HepG2 (cell line): ENCODE measurements at regions not wholly inside any gene's neighbourhood (a gene's known extent, or its start where the extent isn't known, plus 50 kb on each side); places are given as distances from the start of the nearest gene placed in this dataset.

Experiments
- ATAC-seq: fragments of 200-7000 bp; cut with Tn5 transposase; 3 replicates; pipeline ENCODE4 v1.9.1; 2020; ENCODE audit warnings: mild to moderate bottlenecking, moderate library complexity
- BruUV-seq: library from RNA; stranded (reverse); fragments of 400-500 nt; replicated peaks from 2 replicates; lab custom pipeline; 2021; lab: Mats Ljungman, UMichigan
- CTCF ChIA-PET: fragments of 300-600 bp; formaldehyde crosslinking; extraction: SDS; loops from one replicate; lab custom pipeline; 2021; ENCODE audit warnings: low total read pairs, inconsistent platforms, low intra/inter-chr PET ratio; lab: Yijun Ruan, JAX
- POLR2A ChIA-PET: fragments of 350-600 bp; sonication (Branson Sonifier 250); formaldehyde crosslinking; loops from one replicate; lab custom pipeline; 2020; ENCODE audit warnings: antibody characterized with exemption, inconsistent platforms; lab: Yijun Ruan, JAX
- DNase-seq: peaks from one replicate; pipeline ENCODE4 v3.0.0-alpha.2; 2015; ENCODE audit warnings: low spot score
- FAIRE-seq: peaks from 3 replicates; lab custom pipeline; 2011; peaks lifted over from hg19 to GRCh38; lab: Jason Lieb, UNC
- H2AFZ ChIP-seq: one replicate; pipeline ENCODE4 v1.6.1; 2011; ENCODE audit warnings: low read length, inconsistent platforms
- H3K27ac ChIP-seq: fragments of 300-600 bp; 3 replicates; pipeline ENCODE4 v1.8.0; 2011; ENCODE audit warnings: mixed run types, mild to moderate bottlenecking, mixed read lengths, low read length, inconsistent platforms; ENCODE audit not compliant: insufficient read depth; ENCODE audit errors: extremely low read length
- H3K27me3 ChIP-seq, 2 experiments: fragments of 200-600 bp in 1 of 2; 2 replicates in 1 of 2; 3 replicates in 1 of 2; pipeline versions ENCODE4 v1.6.0 to v1.8.0; 2011; ENCODE audit warnings: low read length in 2 of 2, mild to moderate bottlenecking in 2 of 2, moderate library complexity in 2 of 2, inconsistent platforms in 1 of 2; ENCODE audit not compliant: insufficient read depth in 2 of 2, control insufficient read depth in 1 of 2
- H3K36me3 ChIP-seq, 2 experiments: fragments of 200-600 bp in 1 of 2; replicated peaks in 1 of 2; 2 replicates in 1 of 2; 3 replicates in 1 of 2; pipeline versions ENCODE4 v1.5.1 to v1.8.0; 2011; ENCODE audit warnings: low read length in 2 of 2, inconsistent platforms in 1 of 2; ENCODE audit not compliant: insufficient read depth in 2 of 2, control insufficient read depth in 1 of 2
- H3K4me1 ChIP-seq: 2 replicates; pipeline ENCODE4 v1.5.1; 2012; ENCODE audit warnings: low read length, inconsistent platforms; ENCODE audit not compliant: insufficient read depth
- H3K4me2 ChIP-seq: 2 replicates; pipeline ENCODE4 v1.6.0; 2011; ENCODE audit warnings: low read depth, low read length, inconsistent platforms
- H3K4me3 ChIP-seq, 3 experiments: fragments of 200-600 bp in 1 of 3; sonication (generic), shearing (Covaris generic) in 1 of 3; replicated peaks in 1 of 3; 2 replicates each; pipeline ENCODE4 v1.5.1; 2011 to 2016; ENCODE audit warnings: low read length in 3 of 3, inconsistent platforms in 2 of 3, low read depth in 2 of 3, mild to moderate bottlenecking in 2 of 3, control low read depth in 1 of 3, mixed read lengths in 1 of 3; ENCODE audit not compliant: insufficient read depth in 1 of 3
- H3K79me2 ChIP-seq: one replicate; pipeline ENCODE4 v1.6.1; 2011; ENCODE audit warnings: low read length, inconsistent platforms; ENCODE audit not compliant: insufficient read depth
- H3K9ac ChIP-seq: 2 replicates; pipeline ENCODE4 v1.6.0; 2011; ENCODE audit warnings: mild to moderate bottlenecking, low read depth, low read length, inconsistent platforms; ENCODE audit not compliant: insufficient read depth
- H3K9me3 ChIP-seq: 2 replicates; pipeline ENCODE4 v1.5.1; 2012; ENCODE audit warnings: mild to moderate bottlenecking, low read length
- H4K20me1 ChIP-seq: 2 replicates; pipeline ENCODE4 v1.6.0; 2011; ENCODE audit warnings: inconsistent platforms, mild to moderate bottlenecking, low read length, moderate library complexity; ENCODE audit not compliant: insufficient read depth
- CREB1 ChIP-seq, 2 experiments: fragments of 450-650 bp in 1 of 2; IDR thresholded peaks; 2 replicates each; pipeline ENCODE4 v1.6.1; 2016 to 2017; ENCODE audit warnings: control low read depth in 1 of 2, mild to moderate bottlenecking in 1 of 2, missing compliant biosample characterization in 1 of 2, missing genetic modification characterization in 1 of 2
- E2F1 ChIP-seq: sonication (generic); formaldehyde crosslinking; IDR thresholded peaks from 2 replicates; pipeline ENCODE4 v1.5.0; 2020; ENCODE audit warnings: missing genetic modification reagents
- GPBP1L1 ChIP-seq: sonication (generic); formaldehyde crosslinking; IDR thresholded peaks from 2 replicates; pipeline ENCODE4 v1.5.0; 2020; ENCODE audit warnings: mild to moderate bottlenecking, missing genetic modification reagents
- KLF9 ChIP-seq: IDR thresholded peaks from 2 replicates; pipeline ENCODE4 v1.6.1; 2016; ENCODE audit warnings: low read depth
- TFE3 ChIP-seq: IDR thresholded peaks from 2 replicates; pipeline ENCODE4 v1.6.1; 2016
- WGBS: methylation state at CpG from one replicate; pipeline ENCODE4 v1.1.6; 2017; ENCODE audit warnings: low lambda C conversion rate; 5-methylcytosine and 5-hydroxymethylcytosine counted together
- in situ Hi-C: cut with HindIII; loops from 2 replicates; pipeline ENCODE4 v1.10.0; 2017; ENCODE audit warnings: low pct_unique_long_range_greater_than_20kb; ENCODE audit not compliant: extremely low pct_ligation_motif_present
- intact Hi-C: fragments of 100-400 bp; cut with micrococcal nuclease; formaldehyde crosslinking; loops from one replicate; pipeline ENCODE4 v1.10.0; 2022; ENCODE audit not compliant: unreplicated experiment

GRCh38 chrX:148281920-148282319 lies 218.5 kb upstream of the AFF2 start (continued):
- TF ChIP-seq TFE3, result no peak

GRCh38 chrX:148282504-148282903 lies 217.9 kb upstream of the AFF2 start:
- POLR2A ChIA-PET, result no interaction called here
- Histone ChIP-seq H3K27ac (no peak overlapping the region), H3K9me3 (no peaks in the 10 kb centered on the region), H3K79me2 (no peaks in the 10 kb centered on the region), H4K20me1 (no peaks in the 10 kb centered on the region), H3K9ac (no peak overlapping the region), H3K4me3 (no peak overlapping the region), H3K4me2 (no peak overlapping the region), H3K27me3 (no peaks in the 10 kb centered on the region), H3K36me3 (no peaks in the 10 kb centered on the region)
- DNase-seq (no peak), FAIRE-seq (no peak), ATAC-seq (no peak)
- intact Hi-C loops, result no loop called here
- TF ChIP-seq CREB1 (IDR thresholded peaks at IDR 0.05) (no peak), CREB1 (CRISPR knock-in tag; IDR thresholded peaks at IDR 0.05) (no peak), E2F1 (no peak), KLF9 (CRISPR knock-in tag) (no peak), GPBP1L1 (CRISPR knock-in tag) (no peak)
- TF ChIP-seq, all 625 proteins: peak for 0
- in situ Hi-C loops, result no loop called here
- 7% methylated on average over 1 of the region's 1 CpG for WGBS
- H2AFZ ChIP-seq, result no peak overlapping the region
- H3K4me1 ChIP-seq, result no peaks in the 10 kb centered on the region
- no TSS peak for BruUV-seq
- CTCF ChIA-PET, result no interaction called here
